OCI-LY1 (cell line): ENCODE measurements at regions not wholly inside any gene's neighbourhood (a gene's known extent, or its start where the extent isn't known, plus 50 kb on each side); places are given as distances from the start of the nearest gene placed in this dataset.

ENCODE experiments used
- EZH2 ChIP-seq: fragments of 200-600 bp; sonication (generic), shearing (Covaris generic); IDR thresholded peaks from 2 replicates; pipeline ENCODE4 v1.8.0; 2017; ENCODE audit warnings: borderline replicate concordance, mixed run types, mild to moderate bottlenecking, antibody characterized with exemption, low read length, moderate library complexity, mixed read lengths
- TF ChIP-seq, protein P1 (sequence below): fragments of 200-600 bp; sonication (generic), shearing (Covaris generic); IDR thresholded peaks from 2 replicates; pipeline ENCODE4 v1.5.1; 2017; ENCODE audit warnings: mild to moderate bottlenecking, antibody characterized with exemption, low read length, moderate library complexity, mixed read lengths

DNA sequence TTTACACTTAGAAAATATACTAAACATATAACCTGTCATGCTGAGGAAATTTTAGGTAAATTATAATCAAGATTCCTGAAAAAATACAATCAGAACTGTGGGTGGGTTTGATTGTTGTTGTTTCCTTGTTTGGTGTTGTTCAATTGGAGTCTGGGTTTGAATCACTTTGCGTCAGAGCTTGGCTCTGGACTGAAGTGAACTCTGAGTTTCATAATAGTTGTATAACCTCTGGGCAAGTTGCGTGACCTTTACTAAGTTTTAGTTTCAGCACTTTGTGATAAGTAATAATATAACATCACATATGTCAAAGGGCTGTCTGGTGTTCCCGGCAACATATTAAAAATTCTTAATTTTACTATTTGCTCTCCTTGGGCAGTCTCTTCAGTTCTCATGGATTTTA is 758.1 kb downstream of the RAPGEF2 start:
- TF ChIP-seq, protein P1, sequence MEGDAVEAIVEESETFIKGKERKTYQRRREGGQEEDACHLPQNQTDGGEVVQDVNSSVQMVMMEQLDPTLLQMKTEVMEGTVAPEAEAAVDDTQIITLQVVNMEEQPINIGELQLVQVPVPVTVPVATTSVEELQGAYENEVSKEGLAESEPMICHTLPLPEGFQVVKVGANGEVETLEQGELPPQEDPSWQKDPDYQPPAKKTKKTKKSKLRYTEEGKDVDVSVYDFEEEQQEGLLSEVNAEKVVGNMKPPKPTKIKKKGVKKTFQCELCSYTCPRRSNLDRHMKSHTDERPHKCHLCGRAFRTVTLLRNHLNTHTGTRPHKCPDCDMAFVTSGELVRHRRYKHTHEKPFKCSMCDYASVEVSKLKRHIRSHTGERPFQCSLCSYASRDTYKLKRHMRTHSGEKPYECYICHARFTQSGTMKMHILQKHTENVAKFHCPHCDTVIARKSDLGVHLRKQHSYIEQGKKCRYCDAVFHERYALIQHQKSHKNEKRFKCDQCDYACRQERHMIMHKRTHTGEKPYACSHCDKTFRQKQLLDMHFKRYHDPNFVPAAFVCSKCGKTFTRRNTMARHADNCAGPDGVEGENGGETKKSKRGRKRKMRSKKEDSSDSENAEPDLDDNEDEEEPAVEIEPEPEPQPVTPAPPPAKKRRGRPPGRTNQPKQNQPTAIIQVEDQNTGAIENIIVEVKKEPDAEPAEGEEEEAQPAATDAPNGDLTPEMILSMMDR = no peak
- no peak for TF ChIP-seq EZH2
